A549 (cell line): ENCODE measurements at regions not wholly inside any gene's neighbourhood (a gene's known extent, or its start where the extent isn't known, plus 50 kb on each side); places are given as distances from the start of the nearest gene placed in this dataset.

ENCODE experiments used
- ATAC-seq, 2 experiments: fragments of 200-7000 bp in 1 of 2; fragments of >200 bp in 1 of 2; cut with Nextera tagmentation in 1 of 2; cut with Tn5 transposase in 1 of 2; 3 replicates each; pipeline versions ENCODE4 v1.8.0 to v1.9.1; 2018 to 2020; ENCODE audit warnings: mild to moderate bottlenecking in 1 of 2, moderate library complexity in 1 of 2
- CTCF ChIA-PET: fragments of 300-600 bp; sonication (Branson Sonifier 250); formaldehyde crosslinking; extraction: SDS; loops from one replicate; lab custom pipeline; 2021; ENCODE audit warnings: antibody characterized with exemption, inconsistent platforms; lab: Yijun Ruan, JAX
- POLR2A ChIA-PET: fragments of 350-600 bp; formaldehyde crosslinking; extraction: SDS; loops from one replicate; lab custom pipeline; 2021; ENCODE audit warnings: antibody characterized with exemption, inconsistent platforms; lab: Yijun Ruan, JAX
- DNase-seq, 2 experiments: peaks; one replicate each; pipeline versions ENCODE4 v3.0.0 to v3.0.0-alpha.2; 2011 to 2016; ENCODE audit warnings: low read depth in 1 of 2, low spot score in 1 of 2
- FAIRE-seq: peaks from 2 replicates; lab custom pipeline; 2011; peaks lifted over from hg19 to GRCh38; lab: Jason Lieb, UNC
- H3K27ac ChIP-seq, 2 experiments: fragments of >200 bp; sonication (Bioruptor Twin); formaldehyde crosslinking; 3 replicates each; pipeline ENCODE4 v1.5.1; 2016 to 2017
- H3K4me1 ChIP-seq: fragments of >200 bp; sonication (Bioruptor Twin); formaldehyde crosslinking; 3 replicates; pipeline ENCODE4 v1.6.1; 2016
- H3K4me2 ChIP-seq: fragments of >200 bp; sonication (Bioruptor Twin); formaldehyde crosslinking; 3 replicates; pipeline ENCODE4 v1.6.1; 2016
- H3K4me3 ChIP-seq: fragments of >200 bp; sonication (Bioruptor Twin); formaldehyde crosslinking; 3 replicates; pipeline ENCODE4 v1.5.1; 2016
- H3K9me3 ChIP-seq: fragments of >200 bp; sonication (Bioruptor Twin); formaldehyde crosslinking; 3 replicates; pipeline ENCODE4 v1.6.1; 2016
- ATOH8 ChIP-seq: fragments of 250-450 bp; sonication (Bioruptor Pico); IDR thresholded peaks from 2 replicates; pipeline ENCODE4 v1.5.0; 2020; ENCODE audit warnings: low read depth, mild to moderate bottlenecking, moderate library complexity
- CBX2 ChIP-seq: fragments of 200-600 bp; sonication (generic); IDR thresholded peaks from 2 replicates; pipeline ENCODE4 v1.6.1; 2016; ENCODE audit warnings: low read depth, mild to moderate bottlenecking, borderline replicate concordance
- CTCF ChIP-seq: fragments of >200 bp; sonication (Bioruptor Twin); formaldehyde crosslinking; IDR thresholded peaks from 3 replicates; pipeline ENCODE4 v1.5.1; 2016
- EHMT2 ChIP-seq: fragments of 200-600 bp; sonication (generic); IDR thresholded peaks from 2 replicates; pipeline ENCODE4 v1.6.1; 2016; ENCODE audit warnings: antibody characterized with exemption, low read depth, mild to moderate bottlenecking, moderate library complexity
- ESRRA ChIP-seq: fragments of 150-350 bp; IDR thresholded peaks from 2 replicates; pipeline ENCODE4 v1.6.1; 2014; ENCODE audit warnings: mild to moderate bottlenecking, low read length, borderline replicate concordance
- FOSB ChIP-seq: fragments of 250-450 bp; sonication (Bioruptor Pico); IDR thresholded peaks from 2 replicates; pipeline ENCODE4 v1.5.0; 2020; ENCODE audit warnings: mild to moderate bottlenecking, moderate library complexity
- FOSL2 ChIP-seq, 2 experiments: fragments of 450-650 bp in 1 of 2; fragments of >200 bp in 1 of 2; sonication (Bioruptor Twin) in 1 of 2; formaldehyde crosslinking; IDR thresholded peaks; 2 replicates each; pipeline versions ENCODE4 v1.5.0 to v1.6.1; 2016 to 2020; ENCODE audit warnings: mild to moderate bottlenecking in 1 of 2, moderate library complexity in 1 of 2
- GATA3 ChIP-seq: IDR thresholded peaks from 2 replicates; pipeline ENCODE4 v1.6.1; 2012; ENCODE audit warnings: borderline replicate concordance
- HMGXB4 ChIP-seq: fragments of 250-450 bp; sonication (Bioruptor Pico); IDR thresholded peaks from 2 replicates; pipeline ENCODE4 v1.5.0; 2021; ENCODE audit warnings: mild to moderate bottlenecking, moderate library complexity, borderline replicate concordance
- JUN ChIP-seq, 2 experiments: fragments of >200 bp; sonication (Bioruptor Twin); formaldehyde crosslinking; IDR thresholded peaks; 2 replicates in 1 of 2; 3 replicates in 1 of 2; pipeline ENCODE4 v1.6.1; 2016 to 2017
- JUNB ChIP-seq: fragments of >200 bp; sonication (Bioruptor Twin); formaldehyde crosslinking; IDR thresholded peaks from 2 replicates; pipeline ENCODE4 v1.6.1; 2016
- KDM5A ChIP-seq: fragments of 200-600 bp; sonication (generic); IDR thresholded peaks from 2 replicates; pipeline ENCODE4 v1.6.1; 2016; ENCODE audit warnings: antibody characterized with exemption, mild to moderate bottlenecking
- MYC ChIP-seq: IDR thresholded peaks from 2 replicates; pipeline ENCODE4 v1.6.1; 2012; ENCODE audit warnings: mild to moderate bottlenecking, inconsistent platforms, low read length, improper control_type of control experiment, borderline replicate concordance
- NR3C1 ChIP-seq: fragments of >200 bp; sonication (Bioruptor Twin); formaldehyde crosslinking; IDR thresholded peaks from 3 replicates; pipeline ENCODE4 v1.6.1; 2017
- PHF8 ChIP-seq: fragments of 200-600 bp; sonication (generic); IDR thresholded peaks from 2 replicates; pipeline ENCODE4 v1.6.1; 2016; ENCODE audit warnings: low read depth, mild to moderate bottlenecking, antibody characterized with exemption, moderate library complexity, borderline replicate concordance
- POLR2AphosphoS2 ChIP-seq: conservative IDR thresholded peaks from 2 replicates; pipeline ENCODE4 v1.6.1; 2012; ENCODE audit warnings: low read length, improper control_type of control experiment, inconsistent platforms
- RCOR1 ChIP-seq: fragments of 150-350 bp; IDR thresholded peaks from 2 replicates; pipeline ENCODE4 v1.6.1; 2014; ENCODE audit warnings: antibody characterized with exemption, low read length, low read depth
- REST ChIP-seq: fragments of 200-600 bp; sonication (generic); IDR thresholded peaks from 2 replicates; pipeline ENCODE4 v1.6.1; 2016; ENCODE audit warnings: antibody characterized with exemption, mild to moderate bottlenecking, moderate library complexity
- USF2 ChIP-seq: fragments of 450-650 bp; IDR thresholded peaks from 2 replicates; pipeline ENCODE4 v1.6.1; 2014; ENCODE audit warnings: antibody characterized with exemption
- ZC3H11A ChIP-seq: fragments of 450-650 bp; IDR thresholded peaks from 2 replicates; pipeline ENCODE4 v1.6.1; 2014; ENCODE audit warnings: antibody characterized with exemption, mild to moderate bottlenecking
- WGBS: methylation state at CpG from one replicate; pipeline ENCODE4 v1.1.6; 2017; ENCODE audit errors: missing lambda C conversion rate; 5-methylcytosine and 5-hydroxymethylcytosine counted together

- no peak for FAIRE-seq
- Histone ChIP-seq H3K4me1 (no peaks in the 10 kb centered on the region), H3K4me3 (no peak overlapping the region), H3K4me2 (no peak overlapping the region), H3K27ac (no peak overlapping the region), H3K9me3 (no peaks in the 10 kb centered on the region)
- DNase-seq: no peak
- POLR2A ChIA-PET: no interaction called here
- no peak for ATAC-seq
- CTCF ChIA-PET: interaction anchor here (0.9 to 1.1 kb wide), 2 partner anchors 27 to 28 kb away, joined by 3 read pairs; no protein-coding TSS in a partner anchor
- 84% methylated on average over 7 of the region's 7 CpGs for WGBS
- no peak for TF ChIP-seq ATOH8 (CRISPR knock-in tag)
- TF ChIP-seq PHF8: no peak
- TF ChIP-seq RCOR1: no peak
- TF ChIP-seq JUNB: no peak
- TF ChIP-seq MYC: no peak
- TF ChIP-seq REST: no peak
- no peak for TF ChIP-seq EHMT2
- TF ChIP-seq JUN (IDR thresholded peaks at IDR 0.05): no peak
- no peak for TF ChIP-seq FOSL2 (IDR thresholded peaks at IDR 0.05)
- no peak for TF ChIP-seq FOSL2 (CRISPR knock-in tag; IDR thresholded peaks at IDR 0.05)
- no peak for TF ChIP-seq GATA3
- TF ChIP-seq USF2: no peak
- TF ChIP-seq HMGXB4 (CRISPR knock-in tag): no peak
- no peak for TF ChIP-seq POLR2AphosphoS2
- TF ChIP-seq FOSB (CRISPR knock-in tag): no peak
- TF ChIP-seq NR3C1: no peak
- TF ChIP-seq ZC3H11A: no peak
- no peak for TF ChIP-seq ESRRA
- TF ChIP-seq CTCF: no peak
- TF ChIP-seq CBX2: no peak
- TF ChIP-seq KDM5A: no peak
These were observed 108.1 kb downstream of the ERMARD start for GRCh38 chr6:169859401-169859977.
